ENCODE measurements at regions not wholly inside any gene's neighbourhood (a gene's known extent, or its start where the extent isn't known, plus 50 kb on each side); places are given as distances from the start of the nearest gene placed in this dataset.

- no peak overlapping the region for H2AFZ ChIP-seq (ENCODE audit: low read length)
- H3K9me3 ChIP-seq (ENCODE audit: control insufficient read depth, insufficient read depth, low read depth, low read length): no peaks in the 10 kb centered on the region
- DNase-seq (ENCODE audit: low read depth in 2 of 2): no peak
- no peaks in the 10 kb centered on the region for H4K20me1 ChIP-seq (ENCODE audit: control insufficient read depth, extremely low read depth, insufficient read depth, low read length)
- H3K4me3 ChIP-seq (replicated peaks in 1 of 4; ENCODE audit: control extremely low read depth in 1 of 4, insufficient read depth in 1 of 4, low read depth in 3 of 4, low read length in 4 of 4): no peak overlapping the region
- H3K36me3 ChIP-seq (ENCODE audit: control insufficient read depth, insufficient read depth, low read length): no peaks in the 10 kb centered on the region
- H3K9ac ChIP-seq (ENCODE audit: insufficient read depth, low read length): no peak overlapping the region
- H3K27me3 ChIP-seq (ENCODE audit: control insufficient read depth, insufficient read depth, low read length): no peaks in the 10 kb centered on the region
- no peaks in the 10 kb centered on the region for H3K4me1 ChIP-seq (ENCODE audit: control insufficient read depth, extremely low read depth, insufficient read depth, low read length)
- H3K79me2 ChIP-seq (ENCODE audit: control insufficient read depth, insufficient read depth, low read length): no peaks in the 10 kb centered on the region
- H3K4me2 ChIP-seq (ENCODE audit: extremely low read depth, insufficient read depth, low read length): no peak overlapping the region
- H3K27ac ChIP-seq (ENCODE audit: insufficient read depth, low read length): no peak overlapping the region
- no peak for TF ChIP-seq EZH2 (IDR thresholded peaks at IDR 0.05; ENCODE audit: low read length, missing control alignments)
- TF ChIP-seq CTCF (conservative IDR thresholded peaks at IDR 0.05 in 1 of 2, IDR thresholded peaks at IDR 0.05 in 1 of 2; ENCODE audit: low read depth in 1 of 2, low read length in 2 of 2): no peak
Observed at GRCh38 chr5:37984300-37984699, 144.5 kb upstream of the GDNF start.

GRCh38 chr5:37983463-37983862 lies 143.6 kb upstream of the GDNF start:
- Histone ChIP-seq H3K4me1 (ENCODE audit: control insufficient read depth, extremely low read depth, insufficient read depth, low read length) (no peaks in the 10 kb centered on the region), H3K9ac (ENCODE audit: insufficient read depth, low read length) (no peak overlapping the region), H3K79me2 (ENCODE audit: control insufficient read depth, insufficient read depth, low read length) (no peaks in the 10 kb centered on the region), H2AFZ (ENCODE audit: low read length) (no peak overlapping the region), H4K20me1 (ENCODE audit: control insufficient read depth, extremely low read depth, insufficient read depth, low read length) (no peaks in the 10 kb centered on the region), H3K27me3 (ENCODE audit: control insufficient read depth, insufficient read depth, low read length) (no peaks in the 10 kb centered on the region), H3K4me3 (replicated peaks in 1 of 4; ENCODE audit: control extremely low read depth in 1 of 4, insufficient read depth in 1 of 4, low read depth in 3 of 4, low read length in 4 of 4) (no peak overlapping the region), H3K27ac (ENCODE audit: insufficient read depth, low read length) (no peak overlapping the region), H3K36me3 (ENCODE audit: control insufficient read depth, insufficient read depth, low read length) (no peaks in the 10 kb centered on the region), H3K4me2 (ENCODE audit: extremely low read depth, insufficient read depth, low read length) (no peak overlapping the region), H3K9me3 (ENCODE audit: control insufficient read depth, insufficient read depth, low read depth, low read length) (no peaks in the 10 kb centered on the region)
- TF ChIP-seq CTCF (conservative IDR thresholded peaks at IDR 0.05 in 1 of 2, IDR thresholded peaks at IDR 0.05 in 1 of 2; ENCODE audit: low read depth in 1 of 2, low read length in 2 of 2): no peak
- TF ChIP-seq EZH2 (IDR thresholded peaks at IDR 0.05; ENCODE audit: low read length, missing control alignments): no peak
- DNase-seq (ENCODE audit: low read depth in 2 of 2): no peak

GRCh38 chr5:37979559-37979958 lies 139.7 kb upstream of the GDNF start:
- DNase-seq (ENCODE audit: low read depth in 2 of 2): no peak
- H3K9ac ChIP-seq (ENCODE audit: insufficient read depth, low read length): no peak overlapping the region
- no peak overlapping the region for H3K4me2 ChIP-seq (ENCODE audit: extremely low read depth, insufficient read depth, low read length)
- no peak overlapping the region for H3K4me3 ChIP-seq (replicated peaks in 1 of 4; ENCODE audit: control extremely low read depth in 1 of 4, insufficient read depth in 1 of 4, low read depth in 3 of 4, low read length in 4 of 4)
- TF ChIP-seq CTCF (conservative IDR thresholded peaks at IDR 0.05 in 1 of 2, IDR thresholded peaks at IDR 0.05 in 1 of 2; ENCODE audit: low read depth in 1 of 2, low read length in 2 of 2) (no peak), EZH2 (IDR thresholded peaks at IDR 0.05; ENCODE audit: low read length, missing control alignments) (no peak)
- H2AFZ ChIP-seq (ENCODE audit: low read length): no peak overlapping the region
- H3K27me3 ChIP-seq (ENCODE audit: control insufficient read depth, insufficient read depth, low read length): no peaks in the 10 kb centered on the region
- H3K27ac ChIP-seq (ENCODE audit: insufficient read depth, low read length): no peak overlapping the region
- H3K79me2 ChIP-seq (ENCODE audit: control insufficient read depth, insufficient read depth, low read length): no peaks in the 10 kb centered on the region
- H4K20me1 ChIP-seq (ENCODE audit: control insufficient read depth, extremely low read depth, insufficient read depth, low read length): no peaks in the 10 kb centered on the region
- H3K4me1 ChIP-seq (ENCODE audit: control insufficient read depth, extremely low read depth, insufficient read depth, low read length): no peaks in the 10 kb centered on the region
- no peaks in the 10 kb centered on the region for H3K36me3 ChIP-seq (ENCODE audit: control insufficient read depth, insufficient read depth, low read length)
- no peaks in the 10 kb centered on the region for H3K9me3 ChIP-seq (ENCODE audit: control insufficient read depth, insufficient read depth, low read depth, low read length)
